IPS DF 6.9 (cell line): ENCODE measurements at regions not wholly inside any gene's neighbourhood (a gene's known extent, or its start where the extent isn't known, plus 50 kb on each side); places are given as distances from the start of the nearest gene placed in this dataset.

Source experiments
- DNase-seq: peaks from one replicate; pipeline ENCODE4 v3.0.0-alpha.2; 2013; ENCODE audit warnings: low read depth, low spot score
- H3K27ac ChIP-seq: one replicate; pipeline ENCODE4 v1.5.1; 2013; ENCODE audit warnings: low read length, control low read depth
- H3K27me3 ChIP-seq: 2 replicates; pipeline ENCODE4 v1.6.1; 2013; ENCODE audit warnings: mild to moderate bottlenecking, low read length; ENCODE audit not compliant: control insufficient read depth, insufficient read depth
- H3K36me3 ChIP-seq: 2 replicates; pipeline ENCODE4 v1.6.1; 2013; ENCODE audit warnings: low read length; ENCODE audit not compliant: control insufficient read depth, insufficient read depth
- H3K4me1 ChIP-seq: 2 replicates; pipeline ENCODE4 v1.6.1; 2013; ENCODE audit warnings: low read length; ENCODE audit not compliant: control insufficient read depth, insufficient read depth
- H3K4me3 ChIP-seq: 2 replicates; pipeline ENCODE4 v1.5.1; 2013; ENCODE audit warnings: mild to moderate bottlenecking, low read length
- H3K9me3 ChIP-seq: 2 replicates; pipeline ENCODE4 v1.6.1; 2013; ENCODE audit warnings: low read length, inconsistent platforms; ENCODE audit not compliant: control insufficient read depth, insufficient read depth
- WGBS: extraction: QIAGEN DNeasy Blood & Tissue Kit; methylation state at CpG from one replicate; pipeline ENCODE4 v1.1.7; 2013; ENCODE audit warnings: mixed read lengths, missing lambda C conversion rate; ENCODE audit not compliant: insufficient read length, insufficient coverage; 5-methylcytosine and 5-hydroxymethylcytosine counted together

- Histone ChIP-seq H3K4me1 (no peaks in the 10 kb centered on the region), H3K27ac (no peak overlapping the region), H3K36me3 (no peaks in the 10 kb centered on the region), H3K27me3 (no peaks in the 10 kb centered on the region), H3K4me3 (no peak overlapping the region), H3K9me3 (peaks cover 30% of the 10 kb centered on the region)
- no CpG with 5 or more reads among the region's 36 CpGs for WGBS
- DNase-seq: no peak
Observed at GRCh38 chr10:131402771-131403650, 91.5 kb upstream of the TCERG1L start.

DNA sequence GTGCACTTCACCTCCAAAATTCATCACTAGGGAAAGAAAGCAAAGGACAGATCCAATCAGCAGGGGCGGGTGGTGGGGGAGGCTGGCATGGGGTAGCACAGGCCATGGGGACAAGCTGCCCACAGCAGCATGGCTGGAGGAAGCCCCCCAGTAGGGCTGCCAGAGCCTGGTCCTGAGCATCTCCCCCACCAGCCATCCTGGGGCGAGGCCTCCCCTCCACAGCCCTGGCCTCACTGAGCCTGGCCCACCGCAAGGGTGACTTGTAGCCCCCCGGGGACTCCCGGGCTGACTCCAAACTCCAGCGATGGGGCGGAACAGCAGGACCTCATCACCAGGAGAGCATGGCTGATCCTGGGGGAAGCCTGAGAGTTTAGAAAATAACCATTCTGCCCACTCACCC, 92.4 kb upstream of the TCERG1L start:
- Histone ChIP-seq H3K36me3 (no peaks in the 10 kb centered on the region), H3K4me1 (no peaks in the 10 kb centered on the region), H3K9me3 (peaks cover 29% of the 10 kb centered on the region), H3K4me3 (no peak overlapping the region), H3K27ac (no peak overlapping the region), H3K27me3 (no peaks in the 10 kb centered on the region)
- DNase-seq: no peak
- no CpG with 5 or more reads among the region's 7 CpGs for WGBS

DNA sequence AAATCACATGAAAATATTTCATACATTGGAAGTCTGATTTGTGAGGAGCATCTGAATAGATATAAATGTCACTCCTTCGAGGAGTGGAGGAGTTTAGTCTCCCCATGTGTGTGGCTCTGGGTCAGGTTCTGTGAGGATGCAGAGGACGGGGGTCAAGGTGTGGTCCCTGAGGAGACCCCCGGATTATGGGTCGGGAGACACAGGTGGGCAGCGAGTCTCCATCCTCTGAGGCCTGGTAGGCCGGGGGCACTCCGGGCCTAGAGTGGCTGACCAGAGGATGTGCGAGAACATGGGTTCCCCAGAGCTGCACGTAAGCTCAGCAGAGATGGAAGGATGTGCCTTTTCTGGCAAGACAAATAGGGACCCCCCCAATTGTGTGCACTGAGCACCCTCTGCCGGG, 93.4 kb upstream of the TCERG1L start:
- Histone ChIP-seq H3K9me3 (peaks cover 33% of the 10 kb centered on the region), H3K36me3 (no peaks in the 10 kb centered on the region), H3K4me3 (no peak overlapping the region), H3K27ac (no peak overlapping the region), H3K27me3 (no peaks in the 10 kb centered on the region), H3K4me1 (no peaks in the 10 kb centered on the region)
- WGBS: no CpG with 5 or more reads among the region's 10 CpGs
- no peak for DNase-seq

DNA sequence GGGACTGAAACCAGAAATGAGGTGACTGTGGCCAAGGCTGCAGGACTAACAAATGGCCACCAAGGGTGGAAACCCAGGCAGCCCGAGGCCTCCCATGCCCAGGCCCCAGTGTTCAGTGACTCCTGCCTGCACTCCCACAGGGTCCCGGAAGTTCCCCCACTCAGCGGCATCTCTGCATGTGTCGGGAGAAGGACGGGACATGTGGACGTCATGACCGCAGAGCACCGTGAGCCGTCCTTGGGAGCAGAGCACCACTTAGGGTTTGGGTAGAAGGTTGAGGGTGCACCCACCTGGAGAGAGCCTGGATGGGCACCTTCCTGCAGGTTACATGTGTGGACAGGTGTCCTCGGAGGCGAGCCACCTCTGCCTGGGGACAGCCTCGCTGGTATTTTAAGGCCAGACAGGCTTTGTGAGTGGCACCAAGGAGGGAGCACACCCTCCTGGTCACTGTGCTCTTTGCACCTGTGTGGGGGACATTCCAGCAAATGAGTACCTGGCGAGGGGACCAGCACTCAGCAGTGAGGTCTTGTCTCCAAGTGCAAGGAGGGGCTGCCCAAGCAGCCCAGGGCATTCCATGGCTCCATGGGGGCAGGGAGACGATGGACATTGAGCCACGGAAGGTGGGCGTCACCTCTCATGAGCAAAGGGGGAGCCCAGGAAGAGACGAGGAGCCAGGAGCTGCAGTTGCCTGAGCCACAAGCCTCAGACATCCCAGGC, 95.3 kb upstream of the TCERG1L start:
- Histone ChIP-seq H3K27me3 (no peaks in the 10 kb centered on the region), H3K4me3 (no peak overlapping the region), H3K9me3 (peaks cover 37% of the 10 kb centered on the region), H3K27ac (no peak overlapping the region), H3K4me1 (no peaks in the 10 kb centered on the region), H3K36me3 (no peaks in the 10 kb centered on the region)
- no CpG with 5 or more reads among the region's 17 CpGs for WGBS
- no peak for DNase-seq

DNA sequence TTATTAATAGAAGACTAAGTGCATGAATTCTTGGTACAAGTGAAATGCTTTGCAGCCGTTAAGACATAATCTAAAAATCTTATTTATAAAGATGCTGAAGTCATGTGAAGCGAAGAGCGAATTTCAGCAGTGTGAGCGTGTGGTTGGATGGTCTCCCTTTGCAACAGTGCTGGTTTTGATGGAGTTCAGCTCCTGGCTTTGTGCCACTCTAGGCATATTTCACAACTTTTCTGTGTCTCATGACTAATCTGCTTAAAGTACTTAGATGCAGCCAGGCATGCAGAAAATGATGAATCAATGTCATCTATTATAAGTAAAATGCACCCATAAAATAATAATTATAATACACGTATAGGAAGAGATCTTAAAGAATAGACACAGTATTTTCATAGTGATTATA, 107.2 kb upstream of the TCERG1L start:
- H3K4me1 ChIP-seq: no peaks in the 10 kb centered on the region
- peaks cover 24% of the 10 kb centered on the region for H3K9me3 ChIP-seq
- H3K4me3 ChIP-seq: no peak overlapping the region
- H3K27ac ChIP-seq: no peak overlapping the region
- DNase-seq: no peak
- no peaks in the 10 kb centered on the region for H3K36me3 ChIP-seq
- WGBS: no CpG with 5 or more reads among the region's 5 CpGs
- no peaks in the 10 kb centered on the region for H3K27me3 ChIP-seq

DNA sequence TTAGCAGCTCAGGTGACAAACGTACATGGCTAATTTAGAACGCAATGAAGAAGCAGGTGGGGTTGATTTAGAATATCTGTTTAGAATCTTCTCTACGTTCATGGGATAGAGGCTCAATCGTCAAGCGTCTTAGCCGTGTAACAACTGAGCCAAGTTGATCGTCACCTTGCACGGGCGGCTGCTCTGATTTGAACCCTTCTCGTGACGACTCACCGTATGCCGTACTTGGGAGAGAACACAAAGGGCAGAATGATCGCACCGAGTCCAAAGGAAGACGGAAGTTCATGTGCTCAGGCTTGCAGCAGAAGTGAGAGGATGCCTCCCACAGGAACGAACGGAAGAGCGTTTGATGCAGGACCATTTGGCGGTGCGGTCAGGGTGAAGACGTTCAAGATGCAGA, 108.3 kb upstream of the TCERG1L start:
- no CpG with 5 or more reads among the region's 22 CpGs for WGBS
- no peaks in the 10 kb centered on the region for H3K27me3 ChIP-seq
- no peak overlapping the region for H3K4me3 ChIP-seq
- no peaks in the 10 kb centered on the region for H3K4me1 ChIP-seq
- H3K27ac ChIP-seq: no peak overlapping the region
- H3K9me3 ChIP-seq: peaks cover 28% of the 10 kb centered on the region
- DNase-seq: no peak
- no peaks in the 10 kb centered on the region for H3K36me3 ChIP-seq

DNA sequence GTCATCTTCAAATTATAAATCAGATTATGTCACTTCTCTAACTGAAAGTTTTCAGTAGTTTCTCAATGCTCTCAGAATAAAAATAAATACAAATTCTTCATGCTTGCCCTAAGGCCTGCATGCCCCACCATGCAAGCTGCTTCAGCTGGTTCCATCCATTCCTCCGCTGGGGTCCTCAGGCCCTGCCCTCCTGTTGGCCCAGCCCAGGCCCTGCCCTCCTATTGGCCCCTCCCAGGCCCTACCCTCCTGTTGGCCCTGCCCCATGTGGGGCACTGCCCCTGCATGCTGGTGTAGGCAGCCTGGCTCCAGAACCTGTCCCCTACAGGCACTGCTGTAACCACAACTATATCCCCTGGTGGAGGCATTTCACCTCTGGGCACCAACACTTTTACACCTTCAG, 109.3 kb upstream of the TCERG1L start:
- no CpG with 5 or more reads among the region's 1 CpG for WGBS
- Histone ChIP-seq H3K4me3 (no peak overlapping the region), H3K36me3 (no peaks in the 10 kb centered on the region), H3K27me3 (no peaks in the 10 kb centered on the region), H3K4me1 (no peaks in the 10 kb centered on the region), H3K9me3 (peaks cover 30% of the 10 kb centered on the region), H3K27ac (no peak overlapping the region)
- DNase-seq: no peak

- Histone ChIP-seq H3K4me1 (no peaks in the 10 kb centered on the region), H3K36me3 (no peaks in the 10 kb centered on the region), H3K4me3 (no peak overlapping the region), H3K9me3 (peaks cover 33% of the 10 kb centered on the region), H3K27me3 (no peaks in the 10 kb centered on the region), H3K27ac (no peak overlapping the region)
- no CpG with 5 or more reads among the region's 5 CpGs for WGBS
- no peak for DNase-seq
Observed at GRCh38 chr10:131421381-131421780, 109.9 kb upstream of the TCERG1L start.

DNA sequence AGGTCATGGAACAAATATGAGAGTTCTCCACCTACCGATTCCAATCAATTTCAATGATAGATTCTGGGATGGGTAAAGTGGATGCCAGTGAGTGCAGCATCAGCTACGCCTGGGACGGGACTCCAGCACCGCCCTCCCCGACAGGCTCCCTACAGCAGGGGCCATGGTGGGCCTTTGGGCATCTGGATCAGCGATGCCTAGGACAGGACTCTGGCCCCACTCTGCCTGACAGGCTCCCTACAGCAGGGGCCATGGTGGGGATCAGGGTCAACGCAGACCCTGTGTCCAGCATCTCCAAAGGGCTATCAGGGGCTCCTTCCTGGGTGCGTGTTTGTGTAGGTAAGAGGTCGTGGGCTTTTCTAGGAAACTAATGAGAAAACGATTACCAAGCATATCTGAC, 111.2 kb upstream of the TCERG1L start:
- no peaks in the 10 kb centered on the region for H3K4me1 ChIP-seq
- no peak overlapping the region for H3K4me3 ChIP-seq
- no CpG with 5 or more reads among the region's 10 CpGs for WGBS

DNA sequence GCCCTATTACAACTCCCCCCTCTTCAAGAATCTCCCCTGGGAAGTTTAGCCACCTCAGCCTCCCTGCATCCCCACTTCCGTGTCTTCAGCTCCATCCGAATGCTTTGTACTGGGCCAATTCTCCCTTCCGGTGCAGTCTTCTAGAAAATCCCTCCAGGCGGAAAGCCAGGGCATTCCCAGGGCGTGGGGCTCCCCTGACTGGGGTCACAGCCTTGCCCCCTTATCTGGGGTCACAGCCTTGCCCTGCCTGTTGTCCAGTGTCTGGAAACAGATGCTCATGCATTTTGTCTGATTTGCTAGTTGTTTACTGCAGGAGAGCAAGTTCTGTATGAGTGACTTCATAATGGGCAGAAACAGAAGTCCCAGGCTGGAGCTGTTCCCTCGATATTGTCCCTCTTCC, 112.5 kb upstream of the TCERG1L start:
- Histone ChIP-seq H3K9me3 (peaks cover 36% of the 10 kb centered on the region), H3K4me3 (no peak overlapping the region), H3K4me1 (no peaks in the 10 kb centered on the region), H3K36me3 (no peaks in the 10 kb centered on the region), H3K27ac (no peak overlapping the region), H3K27me3 (no peaks in the 10 kb centered on the region)
- no CpG with 5 or more reads among the region's 6 CpGs for WGBS
- no peak for DNase-seq

More for the DNA sequence above, 111.2 kb upstream of the TCERG1L start:
- no peak for DNase-seq
- H3K27me3 ChIP-seq: no peaks in the 10 kb centered on the region
- no peaks in the 10 kb centered on the region for H3K36me3 ChIP-seq
- H3K9me3 ChIP-seq: peaks cover 33% of the 10 kb centered on the region
- H3K27ac ChIP-seq: no peak overlapping the region
